SIG-M5 (cell line): ENCODE measurements at regions not wholly inside any gene's neighbourhood (a gene's known extent, or its start where the extent isn't known, plus 50 kb on each side); places are given as distances from the start of the nearest gene placed in this dataset.

Source experiments
- DNase-seq: peaks from one replicate; lab custom pipeline; 2025; lab: John Stamatoyannopoulos, UW

DNA sequence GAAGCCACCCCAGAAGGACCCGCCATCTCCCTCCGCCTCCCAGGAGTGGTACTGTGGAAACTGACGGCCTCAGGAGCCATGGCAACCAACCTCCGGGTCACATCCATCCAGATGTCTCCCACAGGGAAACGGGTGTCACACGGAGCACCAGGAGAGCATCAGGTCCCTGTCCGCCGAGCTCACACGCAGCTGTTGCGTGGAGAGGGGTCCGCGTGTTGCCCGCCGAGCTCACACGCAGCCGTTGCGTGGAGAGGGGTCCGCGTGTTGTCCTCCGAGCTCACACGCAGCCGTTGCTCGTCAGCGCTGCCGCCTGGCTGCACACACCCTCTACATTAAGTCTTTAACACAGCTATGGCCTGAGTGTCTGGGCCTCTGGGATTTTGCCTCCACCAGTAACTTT lies 311.1 kb upstream of the SHH start:
- no peak for DNase-seq

DNA sequence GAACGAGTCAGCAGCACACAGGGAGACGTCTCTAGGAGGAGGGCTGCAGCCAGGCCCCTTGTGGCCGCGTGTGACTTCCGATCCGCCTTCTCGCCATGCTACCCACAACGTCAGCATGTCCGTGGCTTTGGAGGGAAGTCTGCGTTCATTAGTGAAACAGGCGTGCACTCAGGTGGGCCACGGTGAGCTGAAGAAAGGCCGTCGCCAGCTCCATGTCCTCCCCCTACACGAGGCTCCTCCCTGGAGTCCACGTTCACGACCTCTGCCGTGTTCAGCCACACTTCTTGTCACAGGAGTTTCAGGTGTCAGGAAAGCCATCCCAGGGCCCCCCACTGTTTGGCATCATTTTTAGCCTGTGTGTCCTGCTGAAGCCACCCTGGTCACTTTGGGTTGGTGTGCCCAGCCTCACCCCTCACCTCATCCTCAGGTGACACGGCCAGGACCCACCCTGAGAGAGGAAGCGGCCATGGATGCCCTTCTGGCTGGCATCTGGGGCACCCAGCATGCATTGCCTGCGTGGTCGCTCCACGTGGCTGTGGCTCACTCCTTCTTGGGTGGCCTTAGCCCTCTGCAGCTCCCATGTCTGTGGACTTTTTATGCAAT lies 310.6 kb upstream of the SHH start:
- no peak for DNase-seq

DNA sequence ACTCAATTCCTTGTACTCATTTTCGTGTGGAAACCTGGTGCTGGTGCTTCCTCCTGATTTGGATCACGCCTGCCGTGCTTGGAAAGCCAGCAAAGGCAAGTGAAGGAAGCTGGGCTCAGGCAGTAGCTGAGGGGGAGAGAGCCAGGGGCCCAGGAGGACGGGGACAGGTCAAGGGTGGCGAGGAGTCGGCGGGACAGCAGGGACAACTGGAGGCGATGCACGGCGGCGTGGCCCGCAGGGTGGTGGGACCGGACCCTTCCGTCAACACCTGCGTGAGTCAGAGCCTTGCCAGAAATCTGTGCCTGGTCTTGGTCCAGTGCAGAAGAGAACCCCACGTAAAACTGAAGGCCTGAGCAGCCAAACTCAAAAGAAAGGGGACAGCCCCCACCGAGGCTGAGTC lies 309.7 kb upstream of the SHH start:
- no peak for DNase-seq

DNA sequence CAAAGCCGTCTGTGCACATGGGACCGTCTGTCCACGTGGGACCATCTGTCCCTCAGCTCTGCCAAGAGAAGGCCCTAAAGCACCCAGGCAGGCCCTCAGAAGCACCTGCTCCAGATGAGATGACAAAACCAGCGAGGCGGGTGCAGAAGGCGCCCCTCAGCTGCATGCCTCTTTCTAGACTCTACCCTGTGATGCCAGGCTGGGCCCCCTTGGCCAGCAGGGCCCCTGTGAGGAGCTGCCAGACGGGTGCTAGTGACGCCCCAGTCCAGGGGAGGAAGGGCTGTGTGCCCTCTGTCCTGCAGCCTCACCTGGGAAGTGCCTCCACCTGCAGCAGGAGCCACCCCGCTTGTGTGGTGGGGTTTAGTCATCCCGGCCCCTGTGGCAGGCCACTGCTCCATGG lies 309.2 kb upstream of the SHH start:
- DNase-seq, result no peak

DNA sequence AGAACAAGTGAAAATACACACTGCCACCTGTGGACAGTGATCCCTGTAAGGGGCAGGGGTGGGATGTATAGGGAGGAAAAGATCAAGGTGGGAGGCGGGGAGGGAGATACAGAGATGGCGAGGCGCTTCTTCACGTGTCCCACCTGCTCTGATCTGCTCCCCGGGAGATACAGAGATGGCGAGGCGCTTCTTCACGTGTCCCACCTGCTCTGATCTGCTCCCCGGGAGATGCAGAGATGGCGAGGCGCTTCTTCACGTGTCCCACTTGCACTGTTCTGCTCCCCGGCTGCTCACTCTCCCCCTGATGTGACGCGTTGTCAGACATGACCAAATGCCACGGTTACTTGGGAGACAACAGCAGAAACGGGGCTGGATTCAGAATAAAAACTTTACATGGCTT lies 308.3 kb upstream of the SHH start:
- no peak for DNase-seq

DNA sequence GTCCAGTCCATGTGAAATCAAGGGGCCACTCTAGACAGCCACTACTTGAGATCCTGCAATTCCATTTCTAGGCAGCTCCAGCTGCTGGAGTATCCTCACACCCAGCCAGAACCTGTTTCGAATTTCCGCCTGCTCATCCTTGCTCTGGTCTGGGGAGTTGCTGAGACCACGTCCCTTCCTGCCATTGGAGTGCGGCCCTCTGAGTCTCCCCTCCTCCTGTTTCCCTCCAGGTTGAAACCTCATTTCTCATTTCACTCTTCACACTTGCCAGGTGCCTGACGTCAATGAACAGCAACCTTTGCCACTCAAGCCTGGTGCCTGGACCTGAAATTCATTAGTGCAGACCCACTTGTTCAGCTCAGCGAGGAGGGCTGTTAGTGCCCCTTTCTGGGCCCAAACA lies 307.5 kb upstream of the SHH start:
- no peak for DNase-seq

DNA sequence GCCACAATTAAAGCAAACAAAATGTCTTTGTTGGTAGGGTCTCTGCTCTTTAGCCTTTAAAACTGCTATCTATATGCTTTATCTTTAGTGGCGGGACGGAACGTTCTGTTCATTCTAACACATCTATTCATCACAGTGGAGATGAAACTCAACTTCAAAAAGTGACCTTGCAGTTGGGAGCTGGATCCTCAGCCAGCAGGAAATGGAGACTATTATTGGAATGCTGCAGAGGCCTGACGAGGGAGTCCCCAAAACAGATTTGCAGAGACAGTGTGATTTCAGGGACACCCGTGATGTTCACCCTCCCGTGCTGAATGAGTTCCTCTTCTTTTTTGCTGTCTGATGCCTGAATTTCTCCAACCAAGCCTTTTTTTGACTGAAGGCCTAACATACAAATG lies 306.0 kb upstream of the SHH start:
- no peak for DNase-seq

DNA sequence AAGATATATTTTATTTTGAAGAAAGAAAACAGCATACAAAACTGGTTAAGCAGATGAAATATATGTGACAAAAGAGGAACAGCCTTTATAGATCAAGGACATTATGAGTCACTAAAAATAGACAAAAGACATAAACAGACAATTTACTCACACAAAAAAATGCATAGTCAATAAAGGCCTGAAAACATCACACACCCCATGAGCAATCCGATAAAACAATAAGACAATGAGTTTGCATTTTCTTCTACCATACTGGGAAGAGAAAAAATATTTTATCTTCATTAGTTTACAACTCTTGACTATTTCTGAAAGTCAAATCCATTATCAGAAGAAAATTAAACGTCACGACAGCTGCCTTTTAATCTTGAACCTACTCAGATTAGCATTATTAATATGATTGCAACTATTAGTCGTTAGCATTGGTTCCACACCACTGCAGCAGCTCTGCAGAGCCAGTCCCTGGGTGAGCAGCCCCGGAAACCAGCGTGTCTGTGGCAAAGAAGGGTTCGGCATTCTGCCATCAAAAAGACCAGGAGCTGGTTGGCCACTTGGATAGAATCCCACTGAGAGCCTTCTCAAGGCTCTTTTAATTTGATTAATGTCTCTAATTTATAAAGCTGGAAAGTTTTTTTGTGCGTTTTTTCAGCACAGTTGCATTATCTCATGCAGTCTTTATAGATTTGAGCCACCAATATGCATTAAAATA lies 305.4 kb upstream of the SHH start:
- no peak for DNase-seq

DNA sequence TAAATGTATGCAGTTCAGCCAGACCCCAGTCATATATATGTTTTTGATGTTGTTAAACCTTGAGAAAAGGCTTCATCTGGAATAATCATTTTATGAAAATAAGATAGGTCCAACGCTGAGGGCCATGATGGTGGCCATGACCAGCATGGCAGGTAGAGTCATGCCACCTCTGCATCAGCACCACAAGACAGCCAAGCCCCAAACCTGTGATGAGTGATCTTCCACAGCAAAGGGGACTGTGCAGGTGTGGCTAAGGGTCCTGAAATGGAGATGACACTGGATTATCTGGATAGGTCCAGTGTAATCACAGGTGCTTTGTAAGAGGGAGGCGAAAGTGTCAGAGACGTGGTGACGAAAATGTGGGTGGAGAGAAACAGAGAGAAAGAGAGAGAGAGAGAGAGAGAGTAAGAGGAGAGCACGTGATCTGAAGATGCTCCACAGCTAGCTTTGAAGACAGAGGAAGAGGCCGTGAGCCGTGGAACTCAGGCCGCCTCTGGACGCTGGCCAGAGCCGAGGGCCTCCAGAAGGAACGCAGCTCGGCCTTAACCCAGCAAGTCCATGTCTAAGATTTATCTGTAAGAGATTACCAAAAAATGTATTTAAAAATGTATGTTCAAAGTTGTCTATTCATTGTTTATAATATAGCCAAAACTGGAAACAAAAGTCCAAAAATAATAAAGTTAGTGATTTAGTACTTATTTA lies 304.4 kb upstream of the SHH start:
- DNase-seq, result no peak

DNA sequence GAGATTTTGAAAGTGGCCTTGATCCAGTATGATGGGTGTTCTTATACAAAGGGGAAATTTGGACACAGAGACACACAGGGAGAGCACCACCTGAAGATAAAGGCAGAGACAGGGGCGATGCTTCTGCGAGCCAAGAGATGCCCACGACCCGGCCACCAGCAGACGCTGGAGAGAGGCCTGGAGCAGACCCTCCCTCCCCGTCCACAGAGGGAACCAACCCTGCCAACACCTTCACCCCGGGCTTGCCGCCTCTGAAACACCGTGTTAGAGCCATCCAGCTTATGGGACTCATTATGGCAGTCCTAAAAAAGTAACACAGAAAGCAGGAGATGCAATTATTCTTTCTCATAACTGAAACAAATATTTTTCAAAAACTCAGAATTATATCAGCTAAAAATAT lies 303.3 kb upstream of the SHH start:
- DNase-seq, result no peak

DNA sequence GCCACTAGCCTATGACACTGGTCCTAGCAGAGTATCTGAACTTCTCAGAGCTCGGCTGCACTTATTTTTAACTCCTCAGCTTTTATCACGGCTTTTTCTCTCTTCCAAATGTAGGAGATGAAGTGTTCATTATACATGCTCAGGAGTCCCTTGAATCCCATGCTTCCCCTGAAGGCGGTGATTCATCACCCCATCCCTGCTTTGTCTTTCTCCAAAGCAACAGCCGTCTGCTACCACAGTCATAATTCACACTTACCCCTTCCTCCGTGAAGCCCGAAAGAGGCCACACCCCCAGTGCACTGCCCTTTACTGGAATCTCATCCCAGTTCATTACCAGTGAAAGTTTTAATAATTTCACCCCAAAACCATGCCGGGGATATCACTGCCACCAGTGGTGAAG lies 301.5 kb upstream of the SHH start:
- DNase-seq, result no peak

DNA sequence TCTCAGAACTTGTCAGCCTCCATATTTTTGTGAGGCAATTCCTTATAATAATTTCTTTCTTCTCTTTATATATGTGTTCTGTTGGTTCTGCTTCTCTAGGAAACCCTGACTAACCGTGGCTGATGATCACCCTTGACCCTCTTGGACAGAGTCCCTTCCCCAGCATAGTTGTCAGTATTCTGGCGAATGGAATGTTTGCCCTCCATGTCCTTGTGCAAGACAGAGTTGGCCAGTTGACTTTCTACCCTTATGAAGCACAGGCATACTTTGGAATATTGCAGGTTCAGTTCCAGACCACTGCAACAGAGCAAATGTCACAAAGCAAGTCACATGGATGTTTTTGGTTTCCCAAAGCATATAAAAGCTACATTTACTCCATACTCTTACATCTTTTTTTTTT lies 297.7 kb upstream of the SHH start:
- DNase-seq, result no peak

DNA sequence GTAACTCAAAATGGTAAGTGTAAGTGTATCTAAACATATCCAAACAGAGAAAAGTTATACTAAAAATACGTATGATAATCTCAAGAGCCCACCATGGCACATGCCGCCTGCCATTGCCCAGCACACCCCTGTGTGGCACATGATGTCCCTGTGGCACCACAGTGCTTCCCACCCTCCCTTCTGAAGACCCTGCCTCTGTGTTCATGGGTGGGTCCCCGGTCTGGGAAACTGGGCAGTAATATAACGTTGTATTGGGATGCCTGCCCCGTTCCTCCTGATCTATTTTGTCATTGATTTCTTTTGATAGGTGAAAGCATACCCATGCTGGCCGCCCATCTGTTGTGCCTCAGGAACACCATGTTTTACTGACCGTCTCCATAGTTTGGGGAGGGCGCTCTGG lies 296.8 kb upstream of the SHH start:
- no peak for DNase-seq

DNA sequence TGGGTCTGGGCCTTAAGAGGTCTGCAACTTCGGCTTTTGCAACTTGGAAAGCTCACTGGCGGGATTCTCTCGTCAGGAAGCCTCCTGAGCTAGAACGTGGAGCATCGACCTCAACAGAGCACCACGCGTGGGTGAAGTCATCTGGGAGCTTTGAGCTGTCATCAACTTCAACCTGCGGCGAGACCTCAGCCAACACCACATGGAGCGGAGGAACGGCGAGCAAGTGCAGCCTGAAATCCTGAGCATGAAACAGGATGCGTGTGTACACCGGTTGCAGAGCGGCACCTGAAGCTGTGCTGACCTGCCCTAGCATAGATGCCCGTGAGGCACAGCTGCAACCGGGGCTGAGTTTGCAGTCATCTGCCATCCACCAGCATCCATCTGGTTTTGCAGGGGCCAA lies 295.7 kb upstream of the SHH start:
- no peak for DNase-seq

DNA sequence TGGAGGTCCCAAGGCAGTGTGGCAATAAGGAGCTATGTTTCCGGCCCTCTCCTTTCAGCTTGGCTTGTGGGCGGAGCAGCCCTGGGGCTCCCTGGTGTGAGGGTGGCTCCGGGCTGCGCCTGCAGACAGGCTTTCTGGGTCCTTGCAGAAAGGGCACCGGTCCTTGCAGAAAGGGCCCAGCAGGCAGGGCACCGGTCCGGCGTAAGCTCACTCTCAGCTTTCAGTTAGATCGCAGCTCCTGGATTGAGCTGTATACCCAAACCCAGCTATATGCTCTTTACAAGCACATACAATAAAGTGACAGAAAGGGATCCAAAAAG lies 293.8 kb upstream of the SHH start:
- no peak for DNase-seq

DNA sequence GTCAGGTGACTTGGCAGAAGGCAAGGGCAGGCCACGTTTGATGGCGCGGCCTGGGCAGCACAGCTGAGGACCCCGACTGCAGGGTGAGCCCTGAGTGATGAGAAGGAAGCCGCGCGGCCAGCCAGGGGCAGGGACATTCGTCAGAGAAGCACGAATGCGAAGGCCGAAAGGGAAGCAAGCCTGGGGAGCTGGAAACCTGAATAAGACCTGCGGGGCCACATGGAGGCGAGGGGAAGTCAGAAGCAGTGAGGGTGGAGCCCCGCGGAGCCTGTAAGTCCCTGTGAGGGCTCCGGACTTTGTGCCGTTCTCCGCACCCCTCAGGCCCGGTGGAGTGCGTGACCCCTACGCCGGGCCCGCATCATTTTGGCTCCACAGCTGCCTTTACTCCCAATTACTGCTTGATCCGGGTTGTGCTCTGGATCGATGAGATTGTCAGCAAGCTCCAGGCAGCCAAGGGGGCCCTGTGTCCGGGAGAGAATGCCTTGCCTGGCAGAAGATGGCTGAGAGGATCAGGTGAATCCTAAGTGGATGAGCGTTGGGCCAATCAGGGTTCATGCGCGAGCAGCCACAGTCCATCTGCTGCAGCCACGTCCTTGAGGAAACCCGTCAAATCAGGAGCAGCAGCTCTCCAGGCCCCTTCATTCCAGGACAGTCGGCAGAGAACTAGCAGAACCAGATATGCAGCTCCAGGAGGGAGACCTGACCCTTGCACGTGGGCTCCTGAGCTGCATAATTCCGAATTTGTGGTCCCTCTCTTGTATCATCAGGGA lies 293.3 kb upstream of the SHH start:
- no peak for DNase-seq

DNA sequence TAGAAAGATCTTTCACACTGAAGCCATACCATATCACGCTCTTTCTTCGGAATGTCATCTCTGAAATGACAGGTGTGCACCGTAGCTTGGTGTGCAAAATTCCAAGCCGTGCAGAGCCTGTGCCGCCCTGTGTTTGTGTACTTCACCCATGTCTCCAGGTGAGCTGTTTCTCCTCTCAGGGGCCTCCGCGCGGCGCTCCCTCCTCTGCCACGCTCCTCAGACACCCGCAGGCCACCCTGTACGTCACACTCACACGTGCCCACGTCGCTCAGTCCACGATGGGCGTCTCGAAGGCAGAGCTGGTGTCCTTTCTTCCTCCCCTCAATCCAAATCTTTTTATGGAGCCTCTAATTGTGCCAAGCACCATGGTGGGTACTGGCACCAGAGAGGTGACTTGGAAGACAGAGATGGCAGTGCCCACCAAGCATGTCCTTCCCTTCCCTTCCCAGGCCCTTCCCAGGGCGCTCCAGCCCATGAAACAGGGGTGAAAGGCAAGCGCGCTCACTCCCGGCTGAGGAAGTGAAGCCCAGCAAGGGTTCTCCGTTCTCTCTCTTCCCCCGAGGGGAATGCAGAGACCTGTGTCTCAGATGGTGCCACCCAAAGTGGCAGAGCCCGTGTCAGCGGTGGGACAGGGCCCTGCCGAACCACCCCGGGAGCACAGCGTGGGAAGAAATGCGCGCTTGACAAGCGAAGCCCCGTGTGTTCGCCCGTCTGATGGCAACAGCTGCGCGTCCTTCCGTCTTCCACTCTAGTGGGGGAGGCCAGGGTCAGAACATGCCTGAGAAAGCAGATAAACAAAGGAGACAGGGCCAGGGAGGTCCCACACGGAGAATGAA lies 292.5 kb upstream of the SHH start:
- no peak for DNase-seq

DNA sequence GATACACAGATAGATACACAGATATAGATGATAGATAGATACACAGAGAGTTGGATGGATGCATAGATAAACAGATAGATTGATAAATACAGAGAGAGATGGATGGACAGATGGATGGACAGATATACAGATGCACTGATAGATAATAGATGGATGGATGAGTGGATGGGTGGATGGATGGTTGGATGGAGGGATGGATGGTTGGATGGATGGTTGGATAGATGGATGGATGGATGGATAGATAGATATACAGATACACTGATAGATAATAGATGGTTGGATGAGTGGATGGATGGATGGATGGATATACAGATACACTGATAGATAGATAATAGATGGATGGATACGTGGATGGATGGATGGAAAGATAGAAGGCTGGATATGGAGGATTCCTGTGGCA lies 290.0 kb upstream of the SHH start:
- DNase-seq, result no peak

DNA sequence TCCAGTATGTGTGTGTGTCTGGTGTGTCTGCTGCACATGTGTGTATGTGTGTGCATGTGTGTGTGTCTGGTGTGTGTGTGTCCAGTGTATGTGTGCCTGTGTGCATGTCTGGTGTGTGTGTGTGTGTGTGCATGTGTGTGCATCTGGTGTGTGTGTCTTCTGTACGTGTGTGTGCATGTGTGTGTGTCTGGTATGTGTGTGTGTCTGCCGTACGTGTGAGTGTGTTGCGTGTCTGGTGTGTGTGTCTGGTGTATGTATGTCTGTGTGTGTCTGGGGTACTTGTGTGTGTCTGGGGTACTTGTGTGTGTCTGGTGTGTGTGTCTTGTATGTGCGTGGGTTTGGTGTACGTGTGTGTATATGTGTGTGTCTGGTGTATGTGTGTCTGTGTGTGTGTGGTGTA lies 289.1 kb upstream of the SHH start:
- no peak for DNase-seq

DNA sequence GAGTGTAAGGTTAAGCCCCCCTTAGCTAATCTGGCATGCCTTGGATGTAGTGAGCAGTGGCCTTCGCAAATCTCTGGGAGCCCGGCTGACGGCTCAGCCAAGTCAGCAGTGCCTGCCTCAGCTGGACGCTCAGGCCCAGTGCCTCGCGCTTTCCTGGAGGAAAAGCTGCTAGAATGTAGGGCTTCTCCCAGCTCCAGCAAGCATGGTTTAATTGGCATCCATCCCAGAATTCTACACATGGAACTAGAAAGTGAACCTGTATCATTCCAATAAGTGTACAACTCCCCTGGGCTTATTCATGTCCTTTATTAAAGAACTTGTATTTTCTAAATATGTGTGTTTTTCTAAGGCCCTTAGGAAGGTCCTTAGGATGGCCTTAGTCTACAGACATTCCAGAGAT lies 287.8 kb upstream of the SHH start:
- DNase-seq, result no peak

DNA sequence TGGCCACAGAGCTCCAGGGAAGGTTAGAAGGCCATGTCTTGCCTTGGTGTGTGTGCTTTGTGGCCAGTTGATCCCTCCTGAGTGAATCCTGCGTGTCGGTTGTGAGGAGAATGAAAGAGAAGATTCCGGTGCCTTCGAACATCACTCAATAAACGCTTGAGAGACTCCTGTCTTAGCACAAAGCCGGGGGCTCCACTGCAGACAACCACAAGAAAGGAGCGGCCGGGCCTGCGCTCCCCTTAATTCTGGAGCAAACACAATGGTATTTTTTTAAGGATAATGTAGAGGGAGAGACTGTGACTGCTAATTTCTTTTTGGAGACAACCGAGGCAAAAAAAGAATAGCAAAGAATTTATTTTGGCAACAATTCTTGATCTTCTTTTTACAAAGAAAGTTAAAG lies 286.8 kb upstream of the SHH start:
- no peak for DNase-seq
